ENCODE measurements at regions not wholly inside any gene's neighbourhood (a gene's known extent, or its start where the extent isn't known, plus 50 kb on each side); places are given as distances from the start of the nearest gene placed in this dataset.

DNA sequence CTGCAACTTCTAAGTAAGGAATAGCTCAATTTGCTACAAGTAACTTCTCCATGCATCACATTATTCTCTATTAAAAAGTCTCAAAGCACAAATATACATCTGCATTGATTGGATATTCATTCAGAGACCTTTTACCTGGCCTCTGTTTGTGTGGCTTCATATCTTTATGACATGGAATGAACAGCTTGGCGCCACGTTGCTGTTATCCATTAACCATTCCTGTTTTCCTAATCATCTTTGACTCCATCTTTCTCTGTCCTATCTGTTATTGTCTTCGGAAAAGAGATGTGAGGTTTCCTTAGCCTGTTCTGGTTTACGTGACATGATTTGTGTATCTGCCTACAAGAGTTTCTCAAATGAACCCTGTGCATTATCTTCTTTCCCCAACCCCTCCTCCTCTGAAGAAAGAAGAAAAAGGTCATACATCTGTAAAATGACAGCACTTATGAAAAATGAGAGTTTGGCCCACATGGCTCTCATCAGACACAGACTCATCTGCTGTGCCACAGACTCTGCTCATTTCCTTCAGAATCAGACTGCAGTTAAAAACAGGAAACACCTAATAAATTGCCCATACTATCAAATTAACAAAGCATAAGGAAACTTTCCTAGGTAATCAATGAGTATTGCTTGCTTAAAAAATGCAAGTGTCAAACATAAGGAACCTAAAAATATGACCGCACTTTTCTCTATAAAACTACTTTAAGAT lies 347.6 kb upstream of the FAM241A start:
- DNase-seq (ENCODE audit: low spot score): no peak

GRCh38 chr4:111798840-111799239 lies 346.4 kb upstream of the FAM241A start:
- DNase-seq (ENCODE audit: low spot score): no peak

- no peak for DNase-seq (ENCODE audit: low spot score)
Measured at GRCh38 chr4:111800551-111800950, 344.7 kb upstream of the FAM241A start.

DNA sequence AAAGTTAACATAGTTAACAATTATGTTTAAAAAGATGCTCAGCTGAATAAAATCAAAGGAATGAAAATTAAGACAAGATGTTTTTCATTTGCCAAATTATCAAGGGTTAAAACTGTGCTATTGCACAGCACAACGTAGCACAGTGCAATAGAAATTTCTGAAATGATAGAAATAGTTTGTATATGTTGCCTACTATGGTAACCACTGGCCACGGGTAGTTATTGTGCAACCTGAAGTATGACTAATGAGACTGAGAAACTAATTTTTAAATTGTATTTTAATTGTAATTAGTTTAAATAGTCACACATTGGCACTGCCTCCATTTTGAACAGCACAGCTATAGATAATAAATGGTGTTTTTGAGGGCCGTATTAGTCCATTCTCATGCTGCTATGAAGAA lies 343.1 kb upstream of the FAM241A start:
- DNase-seq (ENCODE audit: low spot score): peak; percentile 22

DNA sequence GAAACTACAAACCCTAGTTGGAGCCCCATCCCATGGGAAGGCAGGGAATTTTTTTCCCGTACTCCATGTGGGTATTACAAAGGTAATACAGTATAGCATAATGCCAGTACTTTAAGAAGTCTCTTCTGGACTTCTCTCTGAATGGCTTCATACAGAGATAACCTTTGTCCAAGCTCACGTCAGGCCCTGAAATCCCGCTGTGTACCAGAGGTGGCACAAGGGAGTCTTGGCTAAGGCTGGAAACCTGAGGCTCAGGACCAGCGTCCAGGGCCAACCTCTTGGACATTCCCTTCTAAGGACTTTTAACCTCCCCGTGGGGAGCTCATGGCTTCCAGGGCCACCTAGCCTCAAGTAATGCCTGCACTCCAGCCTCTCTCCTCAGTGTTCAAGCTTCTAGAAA lies 338.9 kb upstream of the FAM241A start:
- DNase-seq (ENCODE audit: low spot score): no peak

GRCh38 chr4:111807576-111807975 lies 337.7 kb upstream of the FAM241A start:
- DNase-seq (ENCODE audit: low spot score): no peak

DNA sequence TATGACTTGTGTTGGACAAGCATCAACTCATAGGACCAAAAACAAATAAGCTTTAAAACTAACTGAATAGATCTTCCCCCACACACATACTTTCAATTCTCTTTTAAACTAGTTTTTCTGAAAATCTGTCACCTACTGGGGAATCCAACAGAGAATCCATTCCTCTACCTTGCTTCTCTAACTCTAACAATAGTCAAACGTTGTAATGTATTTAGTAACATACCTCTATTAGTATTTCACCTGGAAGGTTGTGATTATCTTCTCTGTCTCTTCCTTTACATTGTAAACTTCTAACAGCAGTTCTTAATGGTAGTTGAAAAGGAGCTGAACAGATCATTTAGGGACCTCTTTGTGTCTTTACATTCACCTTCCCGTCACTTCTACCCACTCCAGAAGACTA lies 337.1 kb upstream of the FAM241A start:
- no peak for DNase-seq (ENCODE audit: low spot score)

- DNase-seq (ENCODE audit: low spot score): no peak
Measured at GRCh38 chr4:111811661-111812060, 333.6 kb upstream of the FAM241A start.

- no peak for DNase-seq (ENCODE audit: low spot score)
Measured at GRCh38 chr4:111812114-111812513, 333.1 kb upstream of the FAM241A start.

GRCh38 chr4:111812760-111813159 lies 332.5 kb upstream of the FAM241A start:
- DNase-seq (ENCODE audit: low spot score): no peak

DNA sequence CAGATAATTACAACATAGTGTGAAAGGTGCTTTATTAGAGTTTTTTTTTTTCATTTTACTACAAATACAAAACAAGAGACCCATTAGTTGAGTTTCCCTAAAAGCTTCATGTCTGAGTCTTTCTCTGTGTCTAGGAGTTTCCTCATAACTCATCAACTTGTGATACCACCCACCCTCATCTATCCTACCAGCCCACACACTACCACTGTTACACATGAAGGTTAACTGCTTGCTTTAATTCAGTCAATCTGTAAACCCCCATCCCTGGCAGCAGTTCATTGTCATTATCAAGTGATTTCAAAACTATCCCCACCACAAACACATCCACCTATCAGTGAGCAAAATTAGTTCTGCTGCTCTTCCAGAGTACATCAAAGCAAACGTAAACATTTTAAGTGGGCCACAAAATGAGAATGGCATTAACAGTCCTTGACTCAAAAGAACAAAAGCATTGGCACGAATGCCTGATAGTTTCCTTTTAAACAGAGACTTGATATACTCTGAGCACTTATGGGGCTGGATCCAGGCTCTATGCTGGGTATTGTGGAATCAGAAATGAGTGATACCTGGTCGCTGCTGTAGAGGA lies 331.6 kb upstream of the FAM241A start:
- no peak for DNase-seq (ENCODE audit: low spot score)

- DNase-seq (ENCODE audit: low spot score): no peak
Measured at GRCh38 chr4:111814961-111815360, 330.3 kb upstream of the FAM241A start.

- DNase-seq (ENCODE audit: low spot score): no peak
Measured at GRCh38 chr4:111821342-111821741, 323.9 kb upstream of the FAM241A start.

DNA sequence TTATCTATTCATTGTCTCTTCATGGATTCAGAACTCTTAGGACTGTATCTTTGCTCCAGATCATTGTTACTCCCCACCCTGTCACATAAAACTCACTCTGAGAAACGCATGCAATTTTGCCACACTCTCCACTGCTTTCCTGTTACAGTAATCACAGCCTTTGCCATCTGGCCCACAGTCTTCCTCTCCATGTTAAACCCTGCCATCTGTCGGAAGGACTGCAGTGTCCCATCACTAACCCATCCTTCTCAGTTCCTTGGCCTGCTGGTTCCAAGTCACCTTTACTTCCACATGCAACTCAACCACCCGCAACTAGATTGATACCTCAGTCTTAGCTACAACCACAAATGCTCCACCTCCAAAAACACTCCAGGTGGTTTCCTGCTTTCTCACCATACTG lies 308.7 kb upstream of the FAM241A start:
- no peak for DNase-seq (ENCODE audit: low spot score)

DNA sequence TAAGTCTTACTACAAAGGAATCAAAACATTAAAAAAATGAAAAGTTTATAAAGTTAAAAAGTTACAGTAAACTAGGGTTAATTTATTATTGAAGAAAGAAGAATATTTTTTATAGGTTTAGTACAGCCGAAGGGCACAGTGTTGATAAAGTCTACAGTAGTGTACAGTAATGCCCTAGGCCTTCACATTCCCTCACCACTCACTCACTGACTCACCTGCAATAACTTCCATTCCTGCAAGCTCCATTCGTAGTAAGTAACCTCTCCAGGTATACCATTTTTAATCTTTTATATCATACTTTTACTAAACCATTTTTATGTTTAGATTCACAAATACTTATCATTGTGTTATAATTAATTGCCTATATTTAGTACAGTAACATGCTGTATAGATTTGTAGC lies 307.5 kb upstream of the FAM241A start:
- no peak for DNase-seq (ENCODE audit: low spot score)

- no peak for DNase-seq (ENCODE audit: low spot score)
Measured at GRCh38 chr4:111838406-111838930, 306.8 kb upstream of the FAM241A start.

DNA sequence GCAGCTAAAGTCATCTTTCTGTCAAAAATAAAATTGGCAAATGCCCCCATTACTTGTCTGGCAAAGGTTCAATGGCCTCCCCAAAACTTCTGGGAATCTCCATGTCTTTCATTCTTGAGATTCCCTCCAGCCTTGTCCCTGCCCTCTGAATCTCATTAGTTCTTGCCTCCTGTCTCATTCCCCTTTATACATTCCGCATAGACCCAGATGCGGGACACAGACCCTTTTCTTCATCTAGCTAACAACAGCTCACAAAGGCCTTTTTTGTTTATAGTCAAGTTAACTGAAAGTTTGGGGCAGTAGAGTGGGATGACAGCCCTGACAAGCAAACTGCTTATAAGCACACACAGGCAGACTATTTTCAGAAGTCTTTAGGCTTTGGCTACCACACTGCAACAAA lies 306.1 kb upstream of the FAM241A start:
- DNase-seq (ENCODE audit: low spot score): peak; percentile 2

GRCh38 chr4:111842336-111842735 lies 302.9 kb upstream of the FAM241A start:
- DNase-seq (ENCODE audit: low spot score): no peak

- no peak for DNase-seq (ENCODE audit: low spot score)
Measured at GRCh38 chr4:111847296-111848008, 297.8 kb upstream of the FAM241A start.

DNA sequence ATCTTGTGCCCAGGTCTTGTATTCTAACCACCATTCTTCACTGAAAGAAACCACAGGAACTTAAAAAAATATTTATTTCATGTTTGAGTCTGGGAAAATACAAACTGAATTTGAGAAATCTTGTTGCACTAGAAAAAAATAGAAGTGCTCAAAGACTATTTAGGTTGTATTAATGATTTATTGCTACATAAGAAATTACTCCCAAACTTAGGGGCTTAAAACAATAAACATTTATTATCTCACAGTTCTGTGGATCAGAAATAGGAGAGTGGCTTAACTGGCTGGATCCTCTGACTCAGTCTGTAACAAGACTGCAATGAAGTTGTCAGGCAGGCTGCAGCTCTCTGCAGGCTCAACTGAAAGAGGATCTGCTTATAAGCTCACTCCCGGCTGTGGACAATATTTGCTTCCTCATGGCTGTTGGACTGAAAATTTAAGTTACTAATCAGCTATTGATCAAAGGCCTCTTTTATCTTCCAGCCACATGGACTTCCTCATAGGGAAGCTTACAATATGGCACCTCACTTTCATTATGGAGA lies 295.4 kb upstream of the FAM241A start:
- DNase-seq (ENCODE audit: low spot score): no peak

DNA sequence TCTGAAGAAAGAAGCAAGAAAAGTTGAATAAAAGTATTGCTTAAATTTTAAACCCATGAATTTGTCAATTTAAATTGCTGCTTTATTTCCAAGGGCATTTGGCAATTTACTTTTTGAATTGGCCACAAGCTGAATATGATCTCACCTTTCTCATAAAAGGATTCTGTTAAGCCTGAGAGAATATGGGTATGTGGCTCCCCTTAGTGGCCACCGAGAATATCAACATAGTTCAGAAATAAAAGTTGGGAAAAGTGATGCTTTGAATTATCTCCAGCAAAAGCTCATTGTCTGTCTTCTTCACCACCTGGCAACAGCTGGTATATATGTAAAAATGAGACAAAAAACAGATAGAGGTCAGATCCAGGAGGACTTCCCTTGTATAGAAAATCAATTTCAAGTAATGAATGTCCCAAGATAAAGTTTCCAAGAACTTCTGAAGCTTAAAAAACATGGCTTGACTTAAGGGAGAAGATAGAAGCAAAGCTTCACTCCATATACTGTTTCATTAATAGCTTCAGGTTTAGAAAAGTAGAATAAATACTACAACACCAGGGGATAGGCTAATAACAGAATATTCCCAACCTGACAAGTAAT lies 290.7 kb upstream of the FAM241A start:
- DNase-seq (ENCODE audit: low spot score): peak; percentile 35

DNA sequence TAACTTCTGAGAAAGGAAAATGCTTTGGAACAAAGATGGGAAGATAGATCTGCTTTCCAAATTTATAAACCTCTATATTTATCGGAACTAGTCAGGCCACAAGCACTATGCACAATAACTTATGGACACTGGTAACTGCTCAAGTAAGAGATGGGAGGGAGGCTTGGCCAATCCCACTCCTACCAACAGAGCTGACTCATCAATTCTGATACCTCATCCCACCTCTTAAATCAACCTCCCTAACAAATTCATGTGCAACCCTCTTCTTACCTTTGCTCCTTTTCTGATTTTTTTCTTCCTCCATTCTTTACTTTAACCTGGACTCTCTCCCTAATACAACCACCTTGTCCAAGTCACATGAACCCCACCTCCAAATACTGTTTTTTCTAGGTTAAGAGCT lies 289.9 kb upstream of the FAM241A start:
- DNase-seq (ENCODE audit: low spot score): no peak

- DNase-seq (ENCODE audit: low spot score): no peak
Measured at GRCh38 chr4:111864066-111864465, 281.2 kb upstream of the FAM241A start.

All from GM03348 (cell line).